Testis (tissue), 2 donors: ENCODE measurements at regions not wholly inside any gene's neighbourhood (a gene's known extent, or its start where the extent isn't known, plus 50 kb on each side); places are given as distances from the start of the nearest gene placed in this dataset.

Source experiments
- DNase-seq: peaks from one replicate; pipeline ENCODE4 v3.0.0-alpha.2; 2019
- H3K27ac ChIP-seq, 2 donors: fragments of 200-600 bp; sonication (generic); one replicate each; pipeline ENCODE4 v1.5.1; 2019
- H3K27me3 ChIP-seq: fragments of 200-600 bp; sonication (generic); one replicate; pipeline ENCODE4 v1.5.1; 2019
- H3K36me3 ChIP-seq: fragments of 200-600 bp; sonication (generic); one replicate; pipeline ENCODE4 v1.5.1; 2017; ENCODE audit warnings: low read depth; ENCODE audit errors: missing control alignments
- H3K4me1 ChIP-seq: fragments of 200-600 bp; sonication (generic); one replicate; pipeline ENCODE4 v1.5.1; 2019
- H3K4me3 ChIP-seq, 2 donors: fragments of 200-600 bp; sonication (generic); one replicate each; pipeline ENCODE4 v1.5.1; 2017 to 2019
- H3K9me3 ChIP-seq: fragments of 200-600 bp; sonication (generic); one replicate; pipeline ENCODE4 v1.5.1; 2017
- POLR2A ChIP-seq: fragments of 450-650 bp; IDR thresholded peaks from one replicate; pipeline ENCODE4 v1.6.1; 2017; ENCODE audit warnings: antibody characterized with exemption, mild to moderate bottlenecking, moderate library complexity
- WGBS, 2 donors: methylation state at CpG; one replicate each; pipeline ENCODE4 v1.1.5; 2018; 5-methylcytosine and 5-hydroxymethylcytosine counted together
- intact Hi-C: fragments of 100-400 bp; cut with DNase I; formaldehyde crosslinking; loops from one replicate; pipeline ENCODE4 v1.15.1; 2023; ENCODE audit warnings: low total_unique reads
- TF ChIP-seq, protein P1 (sequence below), 3 experiments: fragments of 450-650 bp in 2 of 3; fragments of 200-600 bp in 1 of 3; sonication (generic) in 1 of 3; IDR thresholded peaks; one replicate each; pipeline ENCODE4 v1.5.1; 2016 to 2019; ENCODE audit warnings: antibody characterized with exemption in 3 of 3, mild to moderate bottlenecking in 2 of 3, moderate library complexity in 1 of 3

DNA sequence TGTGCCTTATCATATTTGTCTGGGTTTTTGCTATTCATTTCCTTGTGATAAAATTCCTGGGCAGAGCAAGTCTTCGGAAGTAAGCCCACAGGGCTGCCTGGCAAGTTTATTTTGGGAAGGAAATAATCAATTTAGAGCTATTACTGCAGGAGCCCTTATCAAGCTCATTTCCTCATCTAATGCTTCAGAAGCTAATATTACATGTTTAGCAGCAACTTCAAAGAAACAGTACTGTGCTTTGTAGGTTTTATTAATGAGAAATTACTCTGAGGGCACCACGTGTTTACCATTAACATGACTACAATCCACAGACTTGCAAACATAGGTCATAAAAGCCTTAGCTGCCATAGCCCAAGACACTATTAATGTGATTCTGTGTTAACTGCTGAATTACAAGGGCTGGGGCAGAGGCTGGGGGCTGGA, 540.0 kb downstream of the SPRY1 start:
- H3K27me3 ChIP-seq, result no peaks in the 10 kb centered on the region
- H3K36me3 ChIP-seq, result no peaks in the 10 kb centered on the region
- H3K4me1 ChIP-seq, result no peaks in the 10 kb centered on the region
- no peak for DNase-seq
- H3K4me3 ChIP-seq, result no peak overlapping the region
- H3K9me3 ChIP-seq, result no peaks in the 10 kb centered on the region
- WGBS, 2 donors, result 33 to 54% methylated on average over 2 of the region's 2 CpGs
- TF ChIP-seq, protein P1, sequence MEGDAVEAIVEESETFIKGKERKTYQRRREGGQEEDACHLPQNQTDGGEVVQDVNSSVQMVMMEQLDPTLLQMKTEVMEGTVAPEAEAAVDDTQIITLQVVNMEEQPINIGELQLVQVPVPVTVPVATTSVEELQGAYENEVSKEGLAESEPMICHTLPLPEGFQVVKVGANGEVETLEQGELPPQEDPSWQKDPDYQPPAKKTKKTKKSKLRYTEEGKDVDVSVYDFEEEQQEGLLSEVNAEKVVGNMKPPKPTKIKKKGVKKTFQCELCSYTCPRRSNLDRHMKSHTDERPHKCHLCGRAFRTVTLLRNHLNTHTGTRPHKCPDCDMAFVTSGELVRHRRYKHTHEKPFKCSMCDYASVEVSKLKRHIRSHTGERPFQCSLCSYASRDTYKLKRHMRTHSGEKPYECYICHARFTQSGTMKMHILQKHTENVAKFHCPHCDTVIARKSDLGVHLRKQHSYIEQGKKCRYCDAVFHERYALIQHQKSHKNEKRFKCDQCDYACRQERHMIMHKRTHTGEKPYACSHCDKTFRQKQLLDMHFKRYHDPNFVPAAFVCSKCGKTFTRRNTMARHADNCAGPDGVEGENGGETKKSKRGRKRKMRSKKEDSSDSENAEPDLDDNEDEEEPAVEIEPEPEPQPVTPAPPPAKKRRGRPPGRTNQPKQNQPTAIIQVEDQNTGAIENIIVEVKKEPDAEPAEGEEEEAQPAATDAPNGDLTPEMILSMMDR (IDR thresholded peaks at IDR 0.05), result no peak
- TF ChIP-seq POLR2A, result no peak
- H3K27ac ChIP-seq, result no peak overlapping the region
- intact Hi-C loops, result no loop called here

DNA sequence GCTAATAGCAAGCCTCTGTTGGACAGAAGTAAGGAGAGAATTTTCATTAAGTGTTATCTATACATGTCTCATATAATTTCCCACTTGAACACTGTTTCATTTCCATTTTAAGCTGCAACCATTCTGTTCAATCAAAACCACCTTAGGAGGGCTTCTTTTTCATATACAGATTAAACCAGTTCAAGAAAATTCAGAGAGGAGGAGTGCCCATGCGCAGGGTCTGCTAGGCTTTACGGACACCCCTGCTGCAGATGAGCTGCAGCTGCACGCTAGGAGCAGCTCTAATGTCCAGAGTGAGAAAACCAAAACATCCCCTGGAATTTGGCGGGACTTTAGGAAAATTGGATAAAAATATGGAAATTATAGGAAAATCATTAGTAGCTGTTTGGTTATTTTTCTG, 541.0 kb downstream of the SPRY1 start:
- peak overlapping the region in 1 of 2 donors; percentile 8 for H3K27ac ChIP-seq
- TF ChIP-seq, protein P1 (IDR thresholded peaks at IDR 0.05), result no peak
- TF ChIP-seq POLR2A, result no peak
- H3K36me3 ChIP-seq, result no peaks in the 10 kb centered on the region
- no peak for DNase-seq
- H3K9me3 ChIP-seq, result no peaks in the 10 kb centered on the region
- no peak overlapping the region for H3K4me3 ChIP-seq
- intact Hi-C loops, result no loop called here
- 71 to 72% methylated on average over 4 of the region's 4 CpGs for WGBS, 2 donors
- no peaks in the 10 kb centered on the region for H3K27me3 ChIP-seq
- no peaks in the 10 kb centered on the region for H3K4me1 ChIP-seq

DNA sequence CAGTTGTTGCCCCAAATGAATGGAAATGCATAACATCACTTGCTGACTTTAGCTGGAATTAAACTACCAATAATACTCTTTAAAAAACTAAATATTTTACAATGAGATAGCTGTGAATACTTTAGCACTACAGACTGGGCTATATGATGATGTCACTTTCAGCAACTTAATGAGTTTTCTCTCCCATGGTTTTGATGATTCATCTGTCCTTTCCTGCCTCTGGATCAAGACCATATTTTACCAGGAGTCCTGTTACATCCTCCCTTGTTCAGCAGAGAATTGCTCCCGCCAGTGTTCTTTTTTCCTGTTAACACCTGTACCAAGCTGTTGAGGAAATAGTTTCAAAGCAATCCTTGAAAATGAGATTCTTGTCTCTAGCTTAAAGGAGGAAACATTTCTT, 543.0 kb downstream of the SPRY1 start:
- Histone ChIP-seq H3K9me3 (no peaks in the 10 kb centered on the region), H3K4me3 (no peak overlapping the region), H3K27ac (no peak overlapping the region), H3K4me1 (no peaks in the 10 kb centered on the region), H3K27me3 (no peaks in the 10 kb centered on the region), H3K36me3 (no peaks in the 10 kb centered on the region)
- intact Hi-C loops, result no loop called here
- 86 to 96% methylated on average over 1 of the region's 1 CpG for WGBS, 2 donors
- DNase-seq, result no peak
- TF ChIP-seq, protein P1 (IDR thresholded peaks at IDR 0.05), result no peak
- TF ChIP-seq POLR2A, result no peak

DNA sequence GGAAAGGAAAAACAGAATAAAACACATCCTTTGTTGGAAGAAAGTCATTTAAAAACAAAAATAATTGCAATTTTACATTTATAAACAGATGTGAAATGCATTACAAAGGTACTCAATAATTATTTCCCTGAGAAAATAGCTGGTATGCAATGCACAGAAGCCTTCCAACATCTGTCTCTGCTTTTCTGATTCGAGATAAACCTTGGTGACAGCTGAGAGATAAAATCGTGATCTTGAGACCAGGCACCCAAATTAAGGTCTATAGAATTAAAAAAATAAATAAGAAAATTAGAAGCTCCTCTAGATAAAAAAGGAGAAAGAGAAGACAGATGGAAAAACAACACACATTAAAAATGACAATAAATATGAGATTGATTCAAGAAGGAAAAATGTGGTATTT, 544.0 kb downstream of the SPRY1 start:
- WGBS, 2 donors, result 80 to 83% methylated on average over 2 of the region's 2 CpGs
- TF ChIP-seq, protein P1 (IDR thresholded peaks at IDR 0.05), result no peak
- no peak for TF ChIP-seq POLR2A
- Histone ChIP-seq H3K27me3 (no peaks in the 10 kb centered on the region), H3K27ac (no peak overlapping the region), H3K4me1 (no peaks in the 10 kb centered on the region), H3K9me3 (no peaks in the 10 kb centered on the region), H3K4me3 (no peak overlapping the region), H3K36me3 (no peaks in the 10 kb centered on the region)
- intact Hi-C loops, result no loop called here
- no peak for DNase-seq

DNA sequence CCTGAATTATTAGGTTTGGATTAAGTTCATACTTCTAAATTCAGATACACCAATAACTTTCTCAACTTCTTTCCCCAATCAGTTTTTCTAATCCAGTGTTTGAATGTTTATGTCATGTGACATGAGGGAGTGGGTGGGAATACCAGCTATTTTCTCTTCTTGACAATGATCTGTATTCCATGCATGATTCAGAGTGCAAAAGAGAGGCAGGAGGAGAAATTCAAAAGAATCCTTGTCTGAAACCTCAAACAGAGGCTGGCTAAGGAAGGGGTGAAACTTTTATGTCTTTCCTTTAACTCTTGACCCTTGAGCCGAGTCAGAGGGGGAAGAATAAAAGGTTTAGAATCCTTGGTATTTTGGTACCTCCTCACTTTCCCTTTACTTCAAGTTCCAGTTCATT, 544.7 kb downstream of the SPRY1 start:
- TF ChIP-seq, protein P1 (IDR thresholded peaks at IDR 0.05), result no peak
- TF ChIP-seq POLR2A, result no peak
- Histone ChIP-seq H3K36me3 (no peaks in the 10 kb centered on the region), H3K27ac (no peak overlapping the region), H3K9me3 (no peaks in the 10 kb centered on the region), H3K4me1 (no peaks in the 10 kb centered on the region), H3K27me3 (no peaks in the 10 kb centered on the region), H3K4me3 (no peak overlapping the region)
- no peak for DNase-seq
- intact Hi-C loops, result no loop called here
- 56 to 63% methylated on average over 1 of the region's 1 CpG for WGBS, 2 donors
